ENCODE measurements at regions not wholly inside any gene's neighbourhood (a gene's known extent, or its start where the extent isn't known, plus 50 kb on each side); places are given as distances from the start of the nearest gene placed in this dataset.

DNA sequence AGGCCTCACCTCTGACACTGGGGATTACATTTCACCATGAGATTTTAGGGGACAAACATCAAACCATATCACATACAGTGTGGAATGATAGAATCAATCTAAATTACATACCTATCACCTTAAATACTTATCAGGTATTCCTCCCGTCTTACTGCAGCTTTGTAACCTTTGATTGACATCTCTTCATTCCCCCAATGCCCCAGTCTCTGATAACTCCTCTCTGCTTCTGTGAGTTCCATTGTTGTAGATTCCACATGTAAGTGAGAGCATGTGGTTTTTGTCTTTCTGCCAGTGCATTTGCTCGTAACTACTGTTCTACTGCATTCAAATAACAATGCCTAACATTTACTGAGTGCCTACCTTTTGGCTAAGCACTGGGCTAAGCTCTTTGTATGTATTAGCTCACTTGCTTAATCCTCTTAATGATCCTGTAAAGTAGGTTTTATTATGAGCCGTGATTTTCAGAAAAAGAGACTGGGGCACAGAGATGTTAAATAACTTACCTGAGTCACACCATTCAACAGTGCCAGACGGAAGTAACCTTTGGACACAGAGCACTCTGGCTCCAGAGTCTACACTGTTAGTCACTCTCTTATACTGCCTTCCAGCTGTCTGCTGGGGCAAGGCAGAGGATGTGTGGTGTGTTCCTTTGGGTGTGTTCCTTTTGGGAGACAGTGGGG is 63.7 kb upstream of the ESX1 start (continued):
- no peak for TF ChIP-seq IFI16 (CRISPR knock-in tag; IDR thresholded peaks at IDR 0.05)
- no peak for TF ChIP-seq SREBF2 (CRISPR knock-in tag; IDR thresholded peaks at IDR 0.05)
- TF ChIP-seq, protein P1, sequence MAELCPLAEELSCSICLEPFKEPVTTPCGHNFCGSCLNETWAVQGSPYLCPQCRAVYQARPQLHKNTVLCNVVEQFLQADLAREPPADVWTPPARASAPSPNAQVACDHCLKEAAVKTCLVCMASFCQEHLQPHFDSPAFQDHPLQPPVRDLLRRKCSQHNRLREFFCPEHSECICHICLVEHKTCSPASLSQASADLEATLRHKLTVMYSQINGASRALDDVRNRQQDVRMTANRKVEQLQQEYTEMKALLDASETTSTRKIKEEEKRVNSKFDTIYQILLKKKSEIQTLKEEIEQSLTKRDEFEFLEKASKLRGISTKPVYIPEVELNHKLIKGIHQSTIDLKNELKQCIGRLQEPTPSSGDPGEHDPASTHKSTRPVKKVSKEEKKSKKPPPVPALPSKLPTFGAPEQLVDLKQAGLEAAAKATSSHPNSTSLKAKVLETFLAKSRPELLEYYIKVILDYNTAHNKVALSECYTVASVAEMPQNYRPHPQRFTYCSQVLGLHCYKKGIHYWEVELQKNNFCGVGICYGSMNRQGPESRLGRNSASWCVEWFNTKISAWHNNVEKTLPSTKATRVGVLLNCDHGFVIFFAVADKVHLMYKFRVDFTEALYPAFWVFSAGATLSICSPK (IDR thresholded peaks at IDR 0.05; ENCODE audit: borderline replicate concordance), result no peak
- TF ChIP-seq, protein P2, sequence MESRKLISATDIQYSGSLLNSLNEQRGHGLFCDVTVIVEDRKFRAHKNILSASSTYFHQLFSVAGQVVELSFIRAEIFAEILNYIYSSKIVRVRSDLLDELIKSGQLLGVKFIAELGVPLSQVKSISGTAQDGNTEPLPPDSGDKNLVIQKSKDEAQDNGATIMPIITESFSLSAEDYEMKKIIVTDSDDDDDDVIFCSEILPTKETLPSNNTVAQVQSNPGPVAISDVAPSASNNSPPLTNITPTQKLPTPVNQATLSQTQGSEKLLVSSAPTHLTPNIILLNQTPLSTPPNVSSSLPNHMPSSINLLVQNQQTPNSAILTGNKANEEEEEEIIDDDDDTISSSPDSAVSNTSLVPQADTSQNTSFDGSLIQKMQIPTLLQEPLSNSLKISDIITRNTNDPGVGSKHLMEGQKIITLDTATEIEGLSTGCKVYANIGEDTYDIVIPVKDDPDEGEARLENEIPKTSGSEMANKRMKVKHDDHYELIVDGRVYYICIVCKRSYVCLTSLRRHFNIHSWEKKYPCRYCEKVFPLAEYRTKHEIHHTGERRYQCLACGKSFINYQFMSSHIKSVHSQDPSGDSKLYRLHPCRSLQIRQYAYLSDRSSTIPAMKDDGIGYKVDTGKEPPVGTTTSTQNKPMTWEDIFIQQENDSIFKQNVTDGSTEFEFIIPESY (CRISPR knock-in tag; IDR thresholded peaks at IDR 0.05), result no peak
- no peak for TF ChIP-seq ETV5 (CRISPR knock-in tag; IDR thresholded peaks at IDR 0.05; ENCODE audit: low read depth)
- TF ChIP-seq NFYB (IDR thresholded peaks at IDR 0.05; ENCODE audit: extremely low read depth, insufficient read length), result no peak
- no peak for TF ChIP-seq NR2F6 (CRISPR knock-in tag; IDR thresholded peaks at IDR 0.05)

DNA sequence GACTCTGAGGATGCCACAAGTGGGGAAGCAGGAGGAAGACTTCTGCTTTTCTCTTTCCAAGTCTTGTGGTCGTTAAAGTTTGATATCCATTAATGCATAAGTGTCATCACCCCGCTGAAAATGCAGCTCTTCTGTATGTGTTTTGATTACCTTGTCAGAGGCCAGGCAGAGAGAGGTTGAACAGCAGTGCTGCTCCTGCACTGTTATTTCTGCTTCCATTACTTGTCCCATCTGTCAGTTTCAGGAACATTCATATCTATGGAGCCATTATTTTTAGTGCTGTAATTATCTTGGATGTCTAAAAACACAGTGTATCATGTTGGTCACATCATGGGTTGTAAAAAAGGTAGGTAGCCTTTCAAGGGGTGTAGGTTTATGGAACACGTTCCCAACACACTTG is 62.0 kb upstream of the ESX1 start:
- Histone ChIP-seq H4K20me1 (replicated peaks; ENCODE audit: control insufficient read depth, insufficient read depth, low read length) (no peaks in the 10 kb centered on the region), H3K9ac (ENCODE audit: insufficient read depth in 1 of 2, low read depth in 2 of 2, low read length in 2 of 2) (no peak overlapping the region), H3K4me3 (no peak overlapping the region), H2AFZ (ENCODE audit: low read depth, low read length) (no peak overlapping the region), H3K27me3 (ENCODE audit: control insufficient read depth in 2 of 2, insufficient read depth in 2 of 2, low read length in 2 of 2) (no peaks in the 10 kb centered on the region), H3K79me2 (ENCODE audit: control insufficient read depth, insufficient read depth, low read length) (no peaks in the 10 kb centered on the region), H3K9me1 (ENCODE audit: control insufficient read depth, insufficient read depth, low read length) (no peaks in the 10 kb centered on the region), H3K27ac (ENCODE audit: extremely low read depth, low read depth, low read length) (no peak overlapping the region), H3K9me3 (replicated peaks; ENCODE audit: control insufficient read depth, insufficient read depth, low read depth, low read length) (no peaks in the 10 kb centered on the region), H3K36me3 (ENCODE audit: control insufficient read depth, insufficient read depth, low read length) (no peaks in the 10 kb centered on the region), H3K4me1 (replicated peaks in 1 of 2; ENCODE audit: control insufficient read depth in 2 of 2, insufficient read depth in 2 of 2, low read length in 2 of 2) (no peaks in the 10 kb centered on the region), H3K4me2 (ENCODE audit: insufficient read depth, low read length) (no peak overlapping the region)
- 0% methylated on average over 3 of the region's 3 CpGs for WGBS (ENCODE audit: insufficient coverage, low coverage, missing lambda C conversion rate)
- intact Hi-C loops (cut with micrococcal nuclease), result no loop called here
- BruUV-seq (replicated peaks), result no TSS peak
- ChIA-PET POLR2A (no interaction called here), CTCF (ENCODE audit: low intra/inter-chr PET ratio) (no interaction called here)
- FAIRE-seq (no peak), DNase-seq (ENCODE audit: extremely low read depth in 1 of 4, low spot score in 3 of 4) (no peak), ATAC-seq (no peak)
- TF ChIP-seq GATAD2B (IDR thresholded peaks at IDR 0.05; ENCODE audit: borderline replicate concordance), result no peak
- no peak for TF ChIP-seq HEY1 (CRISPR knock-in tag; IDR thresholded peaks at IDR 0.05; ENCODE audit: borderline replicate concordance)
- no peak for TF ChIP-seq ZBED1 (IDR thresholded peaks at IDR 0.05)
- no peak for TF ChIP-seq CHCHD3 (CRISPR knock-in tag; IDR thresholded peaks at IDR 0.05)
- in situ Hi-C loops (cut with MboI), result no loop called here

Measured in K562 (cell line).